ENCODE measurements at regions not wholly inside any gene's neighbourhood (a gene's known extent, or its start where the extent isn't known, plus 50 kb on each side); places are given as distances from the start of the nearest gene placed in this dataset.

DNA sequence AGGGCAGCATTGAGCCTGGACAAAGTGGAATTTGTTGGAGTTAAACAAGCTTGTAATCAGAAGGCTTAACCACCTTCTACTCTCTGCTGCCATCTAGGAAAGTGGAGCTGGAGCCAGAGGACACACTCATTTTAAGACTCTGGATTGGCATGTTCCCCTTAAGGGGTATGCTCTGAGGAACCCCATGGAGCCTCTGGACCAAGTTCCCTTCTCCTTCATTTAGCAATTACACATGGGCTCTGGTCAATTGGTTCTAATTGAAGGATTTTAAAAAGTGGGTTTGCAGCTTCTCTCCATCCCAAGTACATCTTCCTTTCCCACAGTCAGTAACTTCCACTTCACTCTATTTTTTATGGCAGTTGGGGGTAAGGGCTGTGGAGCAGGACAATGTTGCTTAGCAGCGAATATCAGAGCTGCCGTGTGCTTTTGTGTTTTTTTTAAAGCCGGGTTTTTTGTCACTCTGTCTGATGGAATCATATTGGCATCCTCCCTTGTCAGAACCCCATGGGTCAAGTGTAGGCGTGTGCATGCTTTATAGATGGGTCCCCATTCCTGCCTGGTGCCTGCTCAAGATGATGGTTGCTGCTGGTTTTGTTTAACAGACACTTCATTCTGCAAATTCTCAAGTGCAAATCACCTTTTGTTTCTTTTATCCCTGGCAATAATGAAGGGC is 330.7 kb upstream of the ADAMTSL1 start:
- H3K4me3 ChIP-seq (ENCODE audit: insufficient read depth, low read depth, low read length) = no peak overlapping the region
- H3K9ac ChIP-seq (ENCODE audit: low read length) = no peak overlapping the region
- no peak for TF ChIP-seq EZH2 (IDR thresholded peaks at IDR 0.05; ENCODE audit: insufficient read depth, low read length)
- TF ChIP-seq CTCF (IDR thresholded peaks at IDR 0.05; ENCODE audit: insufficient read depth, low read depth, low read length) = no peak
- no peaks in the 10 kb centered on the region for H3K36me3 ChIP-seq (ENCODE audit: insufficient read depth, low read length)
- DNase-seq (ENCODE audit: low read depth) (no peak), FAIRE-seq (no peak)
- no peaks in the 10 kb centered on the region for H4K20me1 ChIP-seq (ENCODE audit: insufficient read depth, low read length)
- peaks cover 3% of the 10 kb centered on the region for H3K27me3 Mint-ChIP-seq (ENCODE audit: low read depth, unreplicated experiment)
- H2AFZ ChIP-seq (ENCODE audit: low read depth, low read length) = no peak overlapping the region
- no peak overlapping the region for H3K4me2 ChIP-seq (ENCODE audit: low read length)
- H3K36me3 Mint-ChIP-seq (ENCODE audit: low read depth, unreplicated experiment) = no peaks in the 10 kb centered on the region
- H3K27ac Mint-ChIP-seq (ENCODE audit: unreplicated experiment) = no peak overlapping the region
- H3K4me1 Mint-ChIP-seq (ENCODE audit: low read depth, unreplicated experiment) = no peaks in the 10 kb centered on the region
- no peak overlapping the region for H3K27ac ChIP-seq (ENCODE audit: low read depth, low read length)
- H3K27me3 ChIP-seq (ENCODE audit: insufficient read depth, low read length) = no peaks in the 10 kb centered on the region
- H3K79me2 ChIP-seq (ENCODE audit: insufficient read depth, low read length) = no peaks in the 10 kb centered on the region
- no peaks in the 10 kb centered on the region for H3K4me1 ChIP-seq (ENCODE audit: insufficient read depth, low read length)
- no peaks in the 10 kb centered on the region for H3K9me3 ChIP-seq (ENCODE audit: insufficient read depth, low read depth, low read length)
- H3K9me3 Mint-ChIP-seq (ENCODE audit: unreplicated experiment) = peaks cover 2% of the 10 kb centered on the region
- H3K4me3 Mint-ChIP-seq (ENCODE audit: unreplicated experiment) = no peak overlapping the region

GRCh38 chr9:18146329-18146728 is 327.6 kb upstream of the ADAMTSL1 start:
- Mint-ChIP-seq H3K4me1 (ENCODE audit: low read depth, unreplicated experiment) (no peaks in the 10 kb centered on the region), H3K36me3 (ENCODE audit: low read depth, unreplicated experiment) (no peaks in the 10 kb centered on the region), H3K4me3 (ENCODE audit: unreplicated experiment) (no peak overlapping the region), H3K9me3 (ENCODE audit: unreplicated experiment) (no peaks in the 10 kb centered on the region), H3K27me3 (ENCODE audit: low read depth, unreplicated experiment) (peaks cover 3% of the 10 kb centered on the region), H3K27ac (ENCODE audit: unreplicated experiment) (no peak overlapping the region)
- Histone ChIP-seq H3K27ac (ENCODE audit: low read depth, low read length) (no peak overlapping the region), H3K36me3 (ENCODE audit: insufficient read depth, low read length) (no peaks in the 10 kb centered on the region), H3K79me2 (ENCODE audit: insufficient read depth, low read length) (no peaks in the 10 kb centered on the region), H3K27me3 (ENCODE audit: insufficient read depth, low read length) (no peaks in the 10 kb centered on the region), H3K9me3 (ENCODE audit: insufficient read depth, low read depth, low read length) (no peaks in the 10 kb centered on the region), H2AFZ (ENCODE audit: low read depth, low read length) (no peak overlapping the region), H4K20me1 (ENCODE audit: insufficient read depth, low read length) (no peaks in the 10 kb centered on the region), H3K9ac (ENCODE audit: low read length) (no peak overlapping the region), H3K4me3 (ENCODE audit: insufficient read depth, low read depth, low read length) (no peak overlapping the region), H3K4me1 (ENCODE audit: insufficient read depth, low read length) (no peaks in the 10 kb centered on the region), H3K4me2 (ENCODE audit: low read length) (no peak overlapping the region)
- TF ChIP-seq CTCF (IDR thresholded peaks at IDR 0.05; ENCODE audit: insufficient read depth, low read depth, low read length) (no peak), EZH2 (IDR thresholded peaks at IDR 0.05; ENCODE audit: insufficient read depth, low read length) (no peak)
- FAIRE-seq = no peak
- DNase-seq (ENCODE audit: low read depth) = no peak

GRCh38 chr9:18149471-18150011 is 324.4 kb upstream of the ADAMTSL1 start:
- Mint-ChIP-seq H3K36me3 (ENCODE audit: low read depth, unreplicated experiment) (no peaks in the 10 kb centered on the region), H3K27me3 (ENCODE audit: low read depth, unreplicated experiment) (no peaks in the 10 kb centered on the region)

More at GRCh38 chr9:18149471-18150011, 324.4 kb upstream of the ADAMTSL1 start:
- Histone ChIP-seq H3K27ac (ENCODE audit: low read depth, low read length) (no peak overlapping the region), H3K79me2 (ENCODE audit: insufficient read depth, low read length) (no peaks in the 10 kb centered on the region), H3K27me3 (ENCODE audit: insufficient read depth, low read length) (no peaks in the 10 kb centered on the region), H3K4me2 (ENCODE audit: low read length) (no peak overlapping the region), H3K36me3 (ENCODE audit: insufficient read depth, low read length) (no peaks in the 10 kb centered on the region), H4K20me1 (ENCODE audit: insufficient read depth, low read length) (no peaks in the 10 kb centered on the region), H3K4me3 (ENCODE audit: insufficient read depth, low read depth, low read length) (no peak overlapping the region), H3K9me3 (ENCODE audit: insufficient read depth, low read depth, low read length) (no peaks in the 10 kb centered on the region), H2AFZ (ENCODE audit: low read depth, low read length) (no peak overlapping the region), H3K9ac (ENCODE audit: low read length) (no peak overlapping the region), H3K4me1 (ENCODE audit: insufficient read depth, low read length) (no peaks in the 10 kb centered on the region)
- TF ChIP-seq CTCF (IDR thresholded peaks at IDR 0.05; ENCODE audit: insufficient read depth, low read depth, low read length) (no peak), EZH2 (IDR thresholded peaks at IDR 0.05; ENCODE audit: insufficient read depth, low read length) (no peak)
- FAIRE-seq (no peak), DNase-seq (ENCODE audit: low read depth) (no peak)
- no peak overlapping the region for H3K4me3 Mint-ChIP-seq (ENCODE audit: unreplicated experiment)
- no peaks in the 10 kb centered on the region for H3K9me3 Mint-ChIP-seq (ENCODE audit: unreplicated experiment)
- H3K4me1 Mint-ChIP-seq (ENCODE audit: low read depth, unreplicated experiment) = peaks cover under 1% of the 10 kb centered on the region
- H3K27ac Mint-ChIP-seq (ENCODE audit: unreplicated experiment) = no peak overlapping the region

Measured in astrocyte (in vitro differentiated cells and primary cell).